ENCODE measurements at regions not wholly inside any gene's neighbourhood (a gene's known extent, or its start where the extent isn't known, plus 50 kb on each side); places are given as distances from the start of the nearest gene placed in this dataset.

GRCh38 chr9:115481769-115482168 is 363.8 kb upstream of the TNC start:
- DNase-seq (ENCODE audit: low spot score) = no peak

- no peak for DNase-seq (ENCODE audit: low spot score)
Observed at GRCh38 chr9:115482747-115483146, 364.8 kb upstream of the TNC start.

- no peak for DNase-seq (ENCODE audit: low spot score)
Observed at GRCh38 chr9:115492869-115493268, 374.9 kb upstream of the TNC start.

- DNase-seq (ENCODE audit: low spot score) = no peak
Observed at GRCh38 chr9:115494393-115494792, 376.4 kb upstream of the TNC start.

GRCh38 chr9:115495052-115495635 is 377.2 kb upstream of the TNC start:
- no peak for DNase-seq (ENCODE audit: low spot score)

GRCh38 chr9:115495836-115496235 is 377.9 kb upstream of the TNC start:
- DNase-seq (ENCODE audit: low spot score) = no peak

GRCh38 chr9:115498303-115498702 is 380.3 kb upstream of the TNC start:
- no peak for DNase-seq (ENCODE audit: low spot score)

GRCh38 chr9:115507148-115507547 is 389.2 kb upstream of the TNC start:
- DNase-seq (ENCODE audit: low spot score) = no peak

- no peak for DNase-seq (ENCODE audit: low spot score)
Observed at GRCh38 chr9:115513148-115513547, 395.2 kb upstream of the TNC start.

- DNase-seq (ENCODE audit: low spot score) = no peak
Observed at GRCh38 chr9:115514454-115514853, 396.5 kb upstream of the TNC start.

- no peak for DNase-seq (ENCODE audit: low spot score)
Observed at GRCh38 chr9:115517335-115518075, 399.5 kb upstream of the TNC start.

- no peak for DNase-seq (ENCODE audit: low spot score)
Observed at GRCh38 chr9:115520646-115521045, 402.7 kb upstream of the TNC start.

- no peak for DNase-seq (ENCODE audit: low spot score)
Observed at GRCh38 chr9:115522912-115523311, 405.0 kb upstream of the TNC start.

GRCh38 chr9:115524453-115525059 is 406.6 kb upstream of the TNC start:
- peak; percentile 12 for DNase-seq (ENCODE audit: low spot score)

GRCh38 chr9:115525111-115526058 is 407.4 kb upstream of the TNC start:
- DNase-seq (ENCODE audit: low spot score) = no peak

- no peak for DNase-seq (ENCODE audit: low spot score)
Observed at GRCh38 chr9:115531410-115532125, 413.6 kb upstream of the TNC start.

GRCh38 chr9:115533511-115533910 is 415.6 kb upstream of the TNC start:
- DNase-seq (ENCODE audit: low spot score) = no peak

- no peak for DNase-seq (ENCODE audit: low spot score)
Observed at GRCh38 chr9:115540091-115540490, 422.1 kb upstream of the TNC start.

GRCh38 chr9:115543511-115543910 is 425.6 kb upstream of the TNC start:
- no peak for DNase-seq (ENCODE audit: low spot score)

GRCh38 chr9:115548609-115549260 is 430.8 kb upstream of the TNC start:
- DNase-seq (ENCODE audit: low spot score) = no peak

GRCh38 chr9:115551396-115551795 is 433.4 kb upstream of the TNC start:
- no peak for DNase-seq (ENCODE audit: low spot score)
